B cell (primary cell): ENCODE measurements at regions not wholly inside any gene's neighbourhood (a gene's known extent, or its start where the extent isn't known, plus 50 kb on each side); places are given as distances from the start of the nearest gene placed in this dataset.

Source experiments
- ATAC-seq: fragments of 200-7000 bp; cut with Tn5 transposase; one replicate; pipeline ENCODE4 v1.10.0; 2021; ENCODE audit warnings: low read depth, mild to moderate bottlenecking, moderate number of reproducible peaks, moderate library complexity
- CTCF ChIA-PET: fragments of 350-600 bp; sonication (Branson Sonifier 250); formaldehyde crosslinking; loops from one replicate; lab custom pipeline; 2021; ENCODE audit warnings: antibody characterized with exemption, inconsistent platforms; lab: Charles Lee
- POLR2A ChIA-PET: fragments of 350-600 bp; sonication (Branson Sonifier 250); formaldehyde crosslinking; loops from one replicate; lab custom pipeline; 2021; ENCODE audit warnings: antibody characterized with exemption; lab: Charles Lee
- DNase-seq: peaks from one replicate; pipeline ENCODE4 v3.0.0; 2013
- H2AFZ ChIP-seq: 2 replicates; pipeline ENCODE4 v1.6.1; 2012; ENCODE audit warnings: mild to moderate bottlenecking, low read depth, low read length; ENCODE audit not compliant: insufficient read depth, poor library complexity, severe bottlenecking
- H3K27ac ChIP-seq, 2 donors: 1 replicate in 1 of 2; 2 replicates in 1 of 2; pipeline ENCODE4 v1.5.1; 2012 to 2013; ENCODE audit warnings: low read length in 2 of 2, mild to moderate bottlenecking in 2 of 2, moderate library complexity in 1 of 2
- H3K27me3 ChIP-seq, 4 experiments: fragments of 200-600 bp in 1 of 4; sonication (generic) in 1 of 4; replicated peaks in 1 of 4; 1 replicate in 2 of 4; 2 replicates in 2 of 4; pipeline versions ENCODE4 v1.6.1 to v1.7.0; 2013 to 2016; ENCODE audit warnings: low read length in 3 of 4, mild to moderate bottlenecking in 2 of 4, mixed read lengths in 1 of 4, moderate library complexity in 1 of 4; ENCODE audit not compliant: insufficient read depth in 4 of 4, control insufficient read depth in 3 of 4; ENCODE audit errors: control extremely low read depth in 1 of 4
- H3K36me3 ChIP-seq, 2 experiments: replicated peaks in 1 of 2; 1 replicate in 1 of 2; 2 replicates in 1 of 2; pipeline versions ENCODE4 v1.6.1 to v1.7.1; 2013; ENCODE audit warnings: low read length in 1 of 2; ENCODE audit not compliant: insufficient read depth in 2 of 2, control insufficient read depth in 1 of 2; ENCODE audit errors: control extremely low read depth in 1 of 2, extremely low read depth in 1 of 2
- H3K4me1 ChIP-seq, 2 donors: fragments of 200-600 bp in 1 of 2; sonication (generic) in 1 of 2; 1 replicate in 1 of 2; 2 replicates in 1 of 2; pipeline versions ENCODE4 v1.5.1 to v1.6.1; 2013 to 2017; ENCODE audit warnings: low read length in 2 of 2; ENCODE audit not compliant: control insufficient read depth in 2 of 2, insufficient read depth in 2 of 2
- H3K4me2 ChIP-seq: replicated peaks from 2 replicates; pipeline ENCODE3; 2012; ENCODE audit warnings: mild to moderate bottlenecking, low read depth, low read length; ENCODE audit not compliant: poor library complexity, severe bottlenecking
- H3K4me3 ChIP-seq, 5 experiments: fragments of 200-600 bp in 1 of 5; sonication (generic) in 1 of 5; 1 replicate in 3 of 5; 2 replicates in 2 of 5; pipeline versions ENCODE4 v1.5.1 to v1.7.0; 2011 to 2016; ENCODE audit warnings: low read length in 4 of 5, mild to moderate bottlenecking in 4 of 5, low read depth in 2 of 5, control low read depth in 1 of 5, moderate library complexity in 1 of 5; ENCODE audit not compliant: insufficient read depth in 1 of 5; ENCODE audit errors: control extremely low read depth in 1 of 5, extremely low read depth in 1 of 5
- H3K79me2 ChIP-seq: fragments of 200-600 bp; sonication (generic); one replicate; pipeline ENCODE4 v1.6.0; 2016; ENCODE audit warnings: low read length; ENCODE audit not compliant: control insufficient read depth, insufficient read depth
- H3K9ac ChIP-seq: fragments of 200-600 bp; sonication (generic); 2 replicates; pipeline ENCODE4 v1.6.1; 2017; ENCODE audit warnings: mild to moderate bottlenecking, low read length, moderate library complexity
- H3K9me3 ChIP-seq, 3 donors: one replicate each; pipeline versions ENCODE4 v1.6.1 to v1.7.1; 2013; ENCODE audit warnings: low read length in 2 of 3; ENCODE audit not compliant: control insufficient read depth in 2 of 3, insufficient read depth in 1 of 3; ENCODE audit errors: control extremely low read depth in 1 of 3
- H4K20me1 ChIP-seq: 2 replicates; pipeline ENCODE4 v1.6.0; 2012; ENCODE audit warnings: mild to moderate bottlenecking, low read length; ENCODE audit not compliant: insufficient read depth, control insufficient read depth, poor library complexity, severe bottlenecking
- H3K27ac Mint-ChIP-seq: one replicate; pipeline ENCODE4 v1.8.0; 2021; ENCODE audit warnings: mixed read lengths
- H3K27me3 Mint-ChIP-seq: one replicate; pipeline ENCODE4 v1.8.0; 2021; ENCODE audit warnings: mixed read lengths
- H3K4me1 Mint-ChIP-seq: one replicate; pipeline ENCODE4 v1.8.0; 2021; ENCODE audit warnings: mixed read lengths
- H3K4me3 Mint-ChIP-seq: one replicate; pipeline ENCODE4 v1.8.0; 2021; ENCODE audit warnings: mixed read lengths
- H3K9me3 Mint-ChIP-seq: one replicate; pipeline ENCODE4 v1.8.0; 2022; ENCODE audit warnings: mixed read lengths; ENCODE audit not compliant: insufficient read depth
- CTCF ChIP-seq: fragments of 200-600 bp; IDR thresholded peaks from one replicate; pipeline ENCODE4 v1.8.0; 2022; ENCODE audit warnings: antibody characterized with exemption, mild to moderate bottlenecking
- EZH2 ChIP-seq: IDR thresholded peaks from 2 replicates; pipeline ENCODE4 v1.6.1; 2012; ENCODE audit warnings: borderline replicate concordance, low read depth, mild to moderate bottlenecking, moderate library complexity, low read length; ENCODE audit not compliant: insufficient read depth, poor library complexity, severe bottlenecking
- WGBS: methylation state at CpG from one replicate; pipeline ENCODE4 v1.1.5; 2013; ENCODE audit warnings: missing lambda C conversion rate; ENCODE audit not compliant: insufficient coverage; 5-methylcytosine and 5-hydroxymethylcytosine counted together
- intact Hi-C: fragments of 100-400 bp; cut with micrococcal nuclease; formaldehyde crosslinking; loops from one replicate; pipeline ENCODE4 v1.10.0; 2022

- Histone ChIP-seq H3K79me2 (no peaks in the 10 kb centered on the region), H3K4me3 (no peak overlapping the region), H3K9me3 (peaks cover 0 to 1% (median 0%) of the 10 kb centered on the region in 3 donors), H3K27ac (no peak overlapping the region), H2AFZ (no peak overlapping the region), H3K9ac (no peak overlapping the region), H3K4me2 (no peak overlapping the region), H4K20me1 (no peaks in the 10 kb centered on the region), H3K4me1 (no peaks in the 10 kb centered on the region), H3K36me3 (no peaks in the 10 kb centered on the region), H3K27me3 (peaks cover 0 to 4% (median 1%) of the 10 kb centered on the region in 4 experiments)
- ChIA-PET CTCF (no interaction called here), POLR2A (no interaction called here)
- intact Hi-C loops, result no loop called here
- ATAC-seq (no peak), DNase-seq (no peak)
- no CpG with 5 or more reads among the region's 2 CpGs for WGBS
- H3K4me3 Mint-ChIP-seq, result no peak overlapping the region
- TF ChIP-seq CTCF, result no peak
- no peak for TF ChIP-seq EZH2
- no peaks in the 10 kb centered on the region for H3K9me3 Mint-ChIP-seq
- H3K27ac Mint-ChIP-seq, result no peak overlapping the region
- no peaks in the 10 kb centered on the region for H3K4me1 Mint-ChIP-seq
- H3K27me3 Mint-ChIP-seq, result peaks cover 27% of the 10 kb centered on the region
These were observed 105.5 kb downstream of the OR13A1 start for GRCh38 chr10:45209888-45210287.

GRCh38 chr10:45211576-45211975 lies 103.8 kb downstream of the OR13A1 start:
- no peaks in the 10 kb centered on the region for H3K4me1 ChIP-seq
- no peak overlapping the region for H3K4me2 ChIP-seq
- CTCF ChIA-PET, result interaction anchor here (1.0 kb wide), 1 partner anchor 9 kb away, joined by 3 read pairs; no protein-coding TSS in a partner anchor
- Mint-ChIP-seq H3K4me3 (no peak overlapping the region), H3K27ac (no peak overlapping the region), H3K9me3 (no peaks in the 10 kb centered on the region), H3K27me3 (peaks cover 26% of the 10 kb centered on the region), H3K4me1 (no peaks in the 10 kb centered on the region)
- H3K4me3 ChIP-seq, result no peak overlapping the region
- POLR2A ChIA-PET, result no interaction called here
- TF ChIP-seq CTCF (no peak), EZH2 (no peak)
- peaks cover 0 to 4% (median 1%) of the 10 kb centered on the region in 4 experiments for H3K27me3 ChIP-seq
- intact Hi-C loops, result no loop called here
- H3K27ac ChIP-seq, result no peak overlapping the region
- H3K9ac ChIP-seq, result no peak overlapping the region
- H3K36me3 ChIP-seq, result no peaks in the 10 kb centered on the region
- H3K79me2 ChIP-seq, result no peaks in the 10 kb centered on the region
- H2AFZ ChIP-seq, result no peak overlapping the region
- no peaks in the 10 kb centered on the region for H4K20me1 ChIP-seq
- no peak for ATAC-seq
- no peak for DNase-seq
- peaks cover 0 to 1% (median 0%) of the 10 kb centered on the region in 3 donors for H3K9me3 ChIP-seq
